Activated CD8-positive, alpha-beta memory T cell treated with anti-CD3 and anti-CD28 coated beads, Interleukin-2, amount 50 U/mL, for 4 hours (primary cell): ENCODE measurements at regions not wholly inside any gene's neighbourhood (a gene's known extent, or its start where the extent isn't known, plus 50 kb on each side); places are given as distances from the start of the nearest gene placed in this dataset.

Experiments used
- DNase-seq: peaks from one replicate; pipeline ENCODE4 v3.0.0-alpha.2; 2020

- no peak for DNase-seq
Measured at GRCh38 chr11:95508219-95508890, 277.4 kb upstream of the SESN3 start.

GRCh38 chr11:95507794-95508193 is 276.8 kb upstream of the SESN3 start:
- no peak for DNase-seq

- no peak for DNase-seq
Measured at GRCh38 chr11:95506777-95507176, 275.8 kb upstream of the SESN3 start.

GRCh38 chr11:95505927-95506426 is 275.0 kb upstream of the SESN3 start:
- no peak for DNase-seq

- no peak for DNase-seq
Measured at GRCh38 chr11:95503047-95503446, 272.0 kb upstream of the SESN3 start.

DNA sequence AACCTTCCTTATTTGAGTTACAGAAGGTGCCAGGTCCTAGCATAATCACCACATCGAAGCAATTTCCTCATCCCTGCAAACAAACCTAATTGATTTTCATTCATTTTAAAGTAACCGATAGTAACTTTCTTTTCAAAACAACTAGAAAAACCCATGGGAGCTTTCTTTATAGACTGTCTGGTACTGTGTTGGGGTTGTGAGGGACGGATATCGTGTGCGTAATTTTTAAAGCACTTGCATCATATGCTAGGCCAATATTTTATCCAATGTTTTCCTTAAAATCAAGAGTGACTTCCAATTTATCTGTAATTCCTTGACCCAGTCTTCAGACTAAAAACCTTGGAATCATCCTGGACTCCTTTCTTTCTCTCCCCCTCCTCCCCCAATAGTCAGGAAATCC is 271.5 kb upstream of the SESN3 start:
- DNase-seq = no peak

DNA sequence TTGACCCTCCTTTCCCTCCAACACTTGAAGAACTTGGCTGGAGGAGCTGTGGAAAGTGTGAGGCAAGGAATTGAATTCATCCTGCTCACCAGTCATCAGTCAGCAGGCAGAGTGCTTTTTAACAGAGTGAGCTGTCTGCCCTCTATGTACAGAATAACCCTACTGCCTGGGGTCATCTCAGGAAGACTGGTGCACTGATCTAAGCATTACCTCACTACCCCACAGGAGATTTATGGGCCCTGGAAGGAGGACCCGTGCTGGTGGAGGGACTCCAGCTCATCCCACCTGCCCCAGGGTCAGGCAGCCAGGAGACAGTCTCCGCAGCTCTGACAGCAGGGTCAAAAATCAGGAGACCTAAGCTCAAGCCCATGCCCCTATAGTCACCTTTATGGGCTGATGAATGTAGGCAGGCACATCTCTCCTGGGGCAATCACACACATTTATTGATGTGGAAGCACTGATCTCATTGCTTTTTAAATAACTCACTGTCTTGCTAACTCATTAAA is 270.8 kb upstream of the SESN3 start:
- DNase-seq = no peak

DNA sequence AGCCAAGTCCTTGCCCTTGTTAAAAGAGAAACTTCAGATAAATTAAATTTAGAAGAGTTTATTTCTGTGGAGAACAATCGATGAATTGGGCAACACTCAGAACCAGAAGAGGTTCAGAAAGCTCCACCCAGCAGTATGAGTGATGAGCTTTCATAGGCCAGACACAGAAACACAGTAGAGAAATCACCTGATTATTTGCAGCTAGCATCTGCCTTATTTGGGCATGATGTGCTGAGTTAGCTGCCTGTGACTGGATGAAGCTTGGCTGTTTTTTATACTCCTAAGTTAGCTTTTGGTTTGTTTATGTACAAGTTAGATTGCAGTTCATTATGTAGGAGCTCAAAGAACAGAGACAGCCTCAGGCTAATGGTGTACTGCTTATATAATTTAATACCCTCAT is 269.5 kb upstream of the SESN3 start:
- no peak for DNase-seq

GRCh38 chr11:95499516-95500135 is 268.6 kb upstream of the SESN3 start:
- no peak for DNase-seq

DNA sequence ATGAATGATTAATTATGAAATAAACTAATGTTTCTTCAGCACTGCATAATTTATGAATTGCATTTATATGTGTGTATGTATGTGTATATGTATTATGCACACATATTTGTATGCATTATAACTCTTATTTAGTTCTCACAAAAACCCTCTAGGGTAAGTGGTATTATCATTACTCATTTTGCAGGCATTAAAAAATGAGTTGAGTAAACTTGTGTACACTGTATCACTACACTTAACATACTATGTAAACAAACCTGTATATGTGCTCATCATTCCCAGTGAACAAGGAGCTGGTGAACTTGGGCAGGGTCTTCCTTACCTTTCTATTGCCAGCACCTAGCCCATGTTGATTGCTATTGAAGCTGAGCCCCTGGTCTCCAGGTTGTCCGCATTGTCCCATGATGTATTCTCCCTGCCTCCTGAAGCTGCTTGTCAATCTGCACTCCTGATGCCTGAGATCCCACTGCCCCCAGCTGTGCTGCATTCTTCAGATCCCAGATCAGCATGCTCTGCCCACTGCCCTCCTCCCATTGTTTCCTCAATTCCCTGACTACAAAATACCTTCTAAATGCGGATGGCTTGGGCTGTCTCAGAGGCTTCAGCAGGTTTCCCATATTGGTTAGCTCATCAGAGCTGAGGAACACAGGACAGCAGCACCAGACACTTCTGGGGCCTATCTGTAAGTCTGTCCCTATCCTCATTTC is 267.9 kb upstream of the SESN3 start:
- DNase-seq = no peak

DNA sequence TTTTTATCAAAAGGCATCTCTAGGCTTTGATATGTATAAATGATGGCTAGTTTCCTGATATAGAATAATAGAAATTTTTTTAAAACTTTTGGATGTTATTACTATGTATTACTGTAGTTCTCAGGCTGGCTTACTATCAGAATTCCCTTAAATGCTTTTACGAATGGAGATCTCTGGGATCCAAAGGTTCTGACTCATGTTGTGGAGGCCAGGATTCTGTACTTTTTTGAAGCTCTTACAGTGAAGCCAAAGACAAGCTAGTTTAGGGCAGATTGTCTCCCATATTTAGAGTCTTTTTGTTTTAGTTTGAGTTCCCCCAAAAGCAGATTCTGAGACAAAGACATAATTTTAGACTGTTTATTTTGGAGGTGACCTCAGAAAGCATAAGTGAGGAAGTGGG is 265.9 kb upstream of the SESN3 start:
- no peak for DNase-seq

GRCh38 chr11:95495706-95496105 is 264.7 kb upstream of the SESN3 start:
- no peak for DNase-seq

DNA sequence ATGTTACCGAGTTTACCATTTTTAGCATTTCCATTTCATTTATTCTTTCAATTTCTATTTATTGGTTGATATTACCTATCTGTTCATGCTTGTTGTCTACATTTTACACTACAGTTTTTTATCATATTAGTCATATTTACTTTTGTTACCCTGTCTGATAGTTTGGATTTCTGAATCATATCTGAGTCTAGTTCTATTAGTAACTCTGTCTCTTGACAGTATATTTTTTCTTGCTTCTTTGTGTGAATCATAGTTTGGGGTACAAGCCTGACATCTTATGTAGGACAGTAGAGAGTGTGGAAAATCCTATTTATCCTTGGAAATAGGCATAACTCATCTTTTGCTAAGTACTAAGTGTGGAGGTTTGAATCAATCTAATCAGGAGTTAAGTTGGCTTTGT is 263.9 kb upstream of the SESN3 start:
- DNase-seq = no peak

- DNase-seq = no peak
Measured at GRCh38 chr11:95494167-95494566, 263.2 kb upstream of the SESN3 start.

DNA sequence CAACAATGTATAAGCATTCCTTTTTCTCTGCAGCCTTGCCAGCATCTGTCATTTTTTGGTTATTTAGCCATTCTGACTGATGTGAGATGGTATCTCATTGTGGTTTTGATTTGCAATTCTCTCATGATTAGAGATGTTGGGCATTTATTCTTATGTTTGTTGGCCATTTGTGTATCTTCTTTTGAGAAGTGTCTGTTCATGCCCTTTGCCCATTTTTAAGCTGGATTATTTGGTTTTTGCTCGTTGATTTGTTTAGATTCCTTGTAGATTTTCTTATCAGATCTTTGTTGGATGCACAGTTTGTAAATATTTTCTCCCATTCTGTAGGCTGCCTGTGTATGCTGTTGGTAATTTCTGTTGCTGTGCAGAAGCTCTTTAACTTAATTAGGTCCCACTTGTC is 259.6 kb upstream of the SESN3 start:
- DNase-seq = no peak

- no peak for DNase-seq
Measured at GRCh38 chr11:95487938-95488337, 256.9 kb upstream of the SESN3 start.

- DNase-seq = no peak
Measured at GRCh38 chr11:95487391-95487790, 256.4 kb upstream of the SESN3 start.

DNA sequence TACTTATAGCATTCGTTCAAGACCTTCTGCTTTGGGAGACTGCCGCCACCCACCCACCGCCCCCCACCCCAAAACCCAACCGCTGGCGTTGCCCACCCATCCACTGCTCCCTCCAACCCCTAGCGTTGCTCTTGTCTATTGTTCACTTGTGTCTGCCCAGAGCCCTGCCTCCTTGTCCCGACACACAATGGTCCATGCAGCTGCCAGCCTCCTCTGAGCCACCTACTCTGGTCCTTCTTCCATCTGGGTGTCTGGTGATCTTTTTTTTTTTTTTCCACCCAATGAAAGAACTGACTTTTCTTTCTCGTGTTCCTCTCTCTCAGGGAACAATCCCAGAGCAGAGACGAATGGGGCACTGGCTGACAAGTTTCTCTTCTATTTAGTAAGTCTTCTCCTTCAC is 256.0 kb upstream of the SESN3 start:
- no peak for DNase-seq

DNA sequence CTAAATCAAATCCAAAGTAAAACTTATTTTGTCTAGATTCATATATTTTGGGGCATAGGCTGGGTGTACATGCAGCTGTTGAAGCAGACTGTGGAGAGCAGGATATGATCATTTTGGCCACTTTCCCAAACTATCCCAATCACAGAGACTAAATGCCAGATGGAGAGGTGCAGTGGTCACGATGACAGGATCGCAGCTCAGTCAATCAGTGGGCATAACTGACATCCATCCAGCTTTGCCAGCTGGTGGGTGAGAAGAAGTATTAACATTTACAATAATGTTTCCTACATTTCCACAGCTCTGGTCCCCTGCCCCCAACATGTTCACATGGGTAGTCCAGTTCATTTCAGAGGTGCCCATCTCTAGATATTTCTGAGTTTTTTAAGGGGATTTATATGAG is 255.5 kb upstream of the SESN3 start:
- no peak for DNase-seq

DNA sequence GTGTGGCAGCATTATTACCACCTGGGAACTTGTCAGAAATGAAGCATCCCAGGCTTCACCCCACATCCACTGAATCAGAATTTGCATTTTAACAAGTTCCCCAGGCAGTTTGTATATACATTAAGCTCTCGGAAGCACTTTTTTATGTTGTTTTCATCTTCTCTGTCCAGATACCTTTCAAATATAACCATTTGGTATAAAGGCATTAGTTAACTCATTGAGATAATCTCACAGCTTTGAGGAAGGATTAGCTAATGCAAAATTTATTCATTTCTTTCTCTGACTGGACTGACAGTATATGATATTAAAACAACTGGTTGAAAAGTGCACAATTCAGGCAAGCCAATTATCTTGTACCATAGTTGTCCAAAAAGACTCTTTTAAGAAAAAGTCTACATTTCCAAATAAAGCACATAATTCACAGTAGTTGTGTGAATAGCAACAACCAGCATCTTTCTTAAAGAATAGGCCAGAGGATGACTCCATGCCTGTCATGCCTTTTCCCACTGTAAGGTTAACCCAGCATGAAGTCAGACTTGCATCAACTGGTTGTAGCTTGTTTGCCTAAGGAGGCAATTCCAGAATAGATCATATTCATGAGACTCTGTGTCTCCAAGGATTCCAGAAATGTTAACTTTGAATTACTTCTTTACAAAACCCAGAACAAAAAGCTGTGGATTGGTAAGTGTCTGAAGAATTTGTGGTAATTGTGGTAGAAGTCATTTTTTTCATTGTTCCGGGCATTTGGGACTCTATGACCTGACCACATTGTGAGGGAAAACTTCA is 254.3 kb upstream of the SESN3 start:
- DNase-seq = no peak

GRCh38 chr11:95483339-95483738 is 252.3 kb upstream of the SESN3 start:
- DNase-seq = no peak

GRCh38 chr11:95478003-95478402 is 247.0 kb upstream of the SESN3 start:
- DNase-seq = no peak

DNA sequence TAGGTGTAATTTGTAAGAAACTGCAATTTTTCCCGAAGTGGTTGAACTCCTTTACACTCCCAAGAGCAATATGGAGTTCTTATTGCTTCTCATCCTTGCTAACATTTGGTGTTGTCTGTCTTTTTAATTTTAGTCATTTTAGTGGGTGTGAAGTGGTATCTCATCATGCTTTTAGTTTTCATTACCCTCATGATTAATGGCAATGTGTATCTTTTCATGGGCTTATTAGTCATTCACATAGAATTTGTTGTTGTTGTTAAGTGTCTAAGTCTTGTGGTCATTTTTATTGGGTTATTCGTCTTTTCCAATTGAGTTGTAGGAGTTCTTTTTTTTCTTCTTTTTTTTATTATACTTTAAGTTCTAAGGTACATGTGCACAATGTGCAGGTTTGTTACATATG is 238.3 kb upstream of the SESN3 start:
- DNase-seq = no peak
